Upper lobe of right lung (tissue), 1 donor: ENCODE measurements at regions not wholly inside any gene's neighbourhood (a gene's known extent, or its start where the extent isn't known, plus 50 kb on each side); places are given as distances from the start of the nearest gene placed in this dataset.

Experiments
- ATAC-seq: fragments of 200-7000 bp; cut with Tn5 transposase; one replicate; pipeline ENCODE4 v1.9.1; 2020; ENCODE audit warnings: mild to moderate bottlenecking, moderate library complexity
- DNase-seq: peaks from one replicate; pipeline ENCODE4 v3.0.0-alpha.2; 2020
- H3K27ac ChIP-seq: fragments of 200-600 bp; one replicate; pipeline ENCODE4 v1.8.0; 2022
- H3K27me3 ChIP-seq: fragments of 200-600 bp; one replicate; pipeline ENCODE4 v1.8.0; 2022; ENCODE audit warnings: mild to moderate bottlenecking
- H3K36me3 ChIP-seq: fragments of 200-600 bp; one replicate; pipeline ENCODE4 v1.8.0; 2022
- H3K4me1 ChIP-seq: fragments of 200-600 bp; one replicate; pipeline ENCODE4 v1.8.0; 2022
- H3K4me3 ChIP-seq: fragments of 200-600 bp; one replicate; pipeline ENCODE4 v1.8.0; 2022; ENCODE audit warnings: mild to moderate bottlenecking
- H3K9me3 ChIP-seq: fragments of 200-600 bp; one replicate; pipeline ENCODE4 v1.8.0; 2022
- intact Hi-C: fragments of 100-400 bp; cut with DNase I; formaldehyde crosslinking; loops from one replicate; pipeline ENCODE4 v1.11.0; 2022
- TF ChIP-seq, protein P1 (sequence below): fragments of 200-600 bp; IDR thresholded peaks from one replicate; pipeline ENCODE4 v1.8.0; 2022; ENCODE audit warnings: antibody characterized with exemption
- donor health status: DM: no; HTN: yes; CAD: no; lungs with severe emphysema.

DNA sequence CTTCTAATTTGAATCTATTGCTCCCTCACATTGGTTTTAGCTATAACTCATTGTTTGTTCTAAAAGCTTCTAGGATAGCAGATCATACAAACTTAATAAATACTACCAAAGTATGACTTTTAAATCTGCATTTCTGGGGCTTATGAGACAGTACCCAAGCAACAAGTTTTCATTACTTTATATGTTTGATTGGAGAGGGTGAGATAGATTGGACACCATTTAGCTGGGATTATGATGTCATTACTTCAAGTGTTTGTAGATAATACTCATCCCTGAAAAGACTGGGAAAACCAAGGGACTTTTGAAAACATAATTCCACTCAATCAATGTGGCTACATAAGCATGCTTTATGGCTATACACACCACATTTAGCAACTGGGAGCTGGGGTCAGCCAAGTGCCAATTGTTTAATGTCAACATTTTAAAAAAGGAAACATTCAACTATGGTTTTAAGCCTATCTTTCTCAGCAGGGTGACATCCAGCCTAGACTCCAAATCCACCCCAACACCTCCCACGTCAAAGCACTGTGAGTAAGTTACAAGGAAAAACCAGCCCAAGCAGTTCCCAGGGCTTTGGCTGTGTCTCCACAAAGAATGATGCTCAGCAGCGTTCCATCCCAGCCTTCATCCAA lies 119.9 kb downstream of the ETAA1 start:
- Histone ChIP-seq H3K27me3 (no peaks in the 10 kb centered on the region), H3K36me3 (no peaks in the 10 kb centered on the region), H3K9me3 (no peaks in the 10 kb centered on the region), H3K4me3 (no peak overlapping the region), H3K27ac (no peak overlapping the region), H3K4me1 (no peaks in the 10 kb centered on the region)
- no peak for ATAC-seq
- TF ChIP-seq, protein P1, sequence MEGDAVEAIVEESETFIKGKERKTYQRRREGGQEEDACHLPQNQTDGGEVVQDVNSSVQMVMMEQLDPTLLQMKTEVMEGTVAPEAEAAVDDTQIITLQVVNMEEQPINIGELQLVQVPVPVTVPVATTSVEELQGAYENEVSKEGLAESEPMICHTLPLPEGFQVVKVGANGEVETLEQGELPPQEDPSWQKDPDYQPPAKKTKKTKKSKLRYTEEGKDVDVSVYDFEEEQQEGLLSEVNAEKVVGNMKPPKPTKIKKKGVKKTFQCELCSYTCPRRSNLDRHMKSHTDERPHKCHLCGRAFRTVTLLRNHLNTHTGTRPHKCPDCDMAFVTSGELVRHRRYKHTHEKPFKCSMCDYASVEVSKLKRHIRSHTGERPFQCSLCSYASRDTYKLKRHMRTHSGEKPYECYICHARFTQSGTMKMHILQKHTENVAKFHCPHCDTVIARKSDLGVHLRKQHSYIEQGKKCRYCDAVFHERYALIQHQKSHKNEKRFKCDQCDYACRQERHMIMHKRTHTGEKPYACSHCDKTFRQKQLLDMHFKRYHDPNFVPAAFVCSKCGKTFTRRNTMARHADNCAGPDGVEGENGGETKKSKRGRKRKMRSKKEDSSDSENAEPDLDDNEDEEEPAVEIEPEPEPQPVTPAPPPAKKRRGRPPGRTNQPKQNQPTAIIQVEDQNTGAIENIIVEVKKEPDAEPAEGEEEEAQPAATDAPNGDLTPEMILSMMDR: no peak
- no peak for DNase-seq
- intact Hi-C loops: no loop called here

DNA sequence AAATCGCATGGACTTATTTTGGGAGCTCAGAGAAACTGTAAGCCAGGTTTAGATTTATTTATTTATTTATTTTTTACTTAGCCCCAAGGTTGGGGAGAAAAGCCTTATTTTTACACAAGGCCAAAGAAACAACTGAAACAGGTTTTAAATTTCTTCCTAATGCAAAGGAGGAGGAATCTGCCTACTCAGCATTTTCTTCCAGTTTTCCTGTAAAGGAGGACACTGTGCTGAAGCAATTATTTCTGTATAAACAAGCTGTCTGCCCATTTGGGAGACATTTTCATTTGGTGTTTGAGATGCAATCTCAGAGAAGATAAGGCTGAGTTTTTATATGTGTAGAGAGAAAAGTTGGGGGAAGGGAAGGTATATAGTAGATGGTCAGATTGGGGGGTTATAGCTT lies 125.0 kb downstream of the ETAA1 start:
- intact Hi-C loops: no loop called here
- H3K27me3 ChIP-seq: no peaks in the 10 kb centered on the region
- TF ChIP-seq, protein P1: no peak
- no peak overlapping the region for H3K27ac ChIP-seq
- DNase-seq: no peak
- no peak for ATAC-seq
- no peak overlapping the region for H3K4me3 ChIP-seq
- H3K4me1 ChIP-seq: peaks cover 4% of the 10 kb centered on the region
- no peaks in the 10 kb centered on the region for H3K36me3 ChIP-seq
- H3K9me3 ChIP-seq: no peaks in the 10 kb centered on the region

DNA sequence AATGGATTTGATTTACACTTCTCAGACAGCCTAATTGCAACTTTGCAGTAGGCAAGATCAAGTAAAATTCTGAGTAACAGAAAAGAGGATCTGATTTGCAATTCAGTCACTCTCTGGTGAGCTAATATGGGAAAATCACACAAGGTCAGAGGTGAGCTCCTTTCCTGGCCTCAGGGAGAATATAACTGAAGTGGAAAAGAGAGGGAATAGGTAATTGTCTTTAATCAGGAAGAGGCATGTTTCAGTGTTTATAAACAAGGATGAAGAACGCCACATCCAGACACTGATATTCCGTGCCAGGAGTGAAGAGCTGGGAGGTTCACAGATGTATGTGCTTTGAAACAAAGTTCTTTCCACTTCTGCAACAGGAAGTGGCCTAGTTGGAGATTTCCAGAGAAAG lies 127.1 kb downstream of the ETAA1 start:
- TF ChIP-seq, protein P1: no peak
- intact Hi-C loops: no loop called here
- Histone ChIP-seq H3K4me3 (no peak overlapping the region), H3K27ac (no peak overlapping the region), H3K27me3 (no peaks in the 10 kb centered on the region), H3K4me1 (peaks cover 4% of the 10 kb centered on the region), H3K36me3 (no peaks in the 10 kb centered on the region), H3K9me3 (no peaks in the 10 kb centered on the region)
- DNase-seq: no peak
- ATAC-seq: no peak

DNA sequence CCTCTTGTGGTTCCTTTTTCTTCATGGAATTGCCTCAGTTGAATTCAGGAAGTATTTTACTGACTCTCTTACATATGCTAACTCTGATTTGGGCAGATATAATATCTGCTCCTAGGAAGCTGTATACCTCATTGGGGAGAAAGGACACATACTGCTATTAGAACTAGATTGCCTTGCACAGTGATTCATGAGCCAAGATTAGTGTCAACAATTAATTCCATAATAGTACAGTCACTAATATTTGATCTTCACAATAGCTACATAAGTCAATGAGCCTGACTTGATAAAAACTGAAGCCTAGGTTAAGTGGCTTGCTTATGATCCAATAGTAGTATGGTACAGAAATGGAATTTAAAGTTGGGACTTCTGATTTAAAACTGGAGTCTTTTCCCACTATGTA lies 127.6 kb downstream of the ETAA1 start:
- DNase-seq (no peak), ATAC-seq (no peak)
- Histone ChIP-seq H3K4me3 (no peak overlapping the region), H3K36me3 (no peaks in the 10 kb centered on the region), H3K9me3 (no peaks in the 10 kb centered on the region), H3K27me3 (no peaks in the 10 kb centered on the region), H3K27ac (no peak overlapping the region), H3K4me1 (peaks cover 4% of the 10 kb centered on the region)
- TF ChIP-seq, protein P1: no peak
- intact Hi-C loops: no loop called here

DNA sequence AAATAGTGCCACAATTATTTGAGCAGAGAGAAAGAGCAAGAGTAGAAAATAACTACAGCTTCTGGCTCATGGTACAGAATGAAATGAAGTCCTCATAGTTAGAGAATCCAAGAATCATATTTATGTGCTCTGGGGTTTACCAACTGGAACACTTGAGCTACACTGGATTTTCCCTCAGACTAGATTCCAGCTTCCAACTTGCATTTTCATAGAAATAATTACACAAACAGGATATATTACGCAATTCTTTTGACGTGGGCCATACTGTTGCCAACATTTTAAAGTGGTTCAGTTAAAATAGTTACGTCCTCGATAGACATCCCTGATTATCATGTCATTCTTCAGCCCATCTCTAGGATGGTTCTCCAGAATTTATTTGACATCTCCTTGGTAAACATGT lies 129.2 kb downstream of the ETAA1 start:
- TF ChIP-seq, protein P1: no peak
- intact Hi-C loops: no loop called here
- H3K4me1 ChIP-seq: peaks cover 4% of the 10 kb centered on the region
- H3K27me3 ChIP-seq: no peaks in the 10 kb centered on the region
- H3K36me3 ChIP-seq: no peaks in the 10 kb centered on the region
- H3K27ac ChIP-seq: no peak overlapping the region
- ATAC-seq (no peak), DNase-seq (no peak)
- no peak overlapping the region for H3K4me3 ChIP-seq
- H3K9me3 ChIP-seq: no peaks in the 10 kb centered on the region

DNA sequence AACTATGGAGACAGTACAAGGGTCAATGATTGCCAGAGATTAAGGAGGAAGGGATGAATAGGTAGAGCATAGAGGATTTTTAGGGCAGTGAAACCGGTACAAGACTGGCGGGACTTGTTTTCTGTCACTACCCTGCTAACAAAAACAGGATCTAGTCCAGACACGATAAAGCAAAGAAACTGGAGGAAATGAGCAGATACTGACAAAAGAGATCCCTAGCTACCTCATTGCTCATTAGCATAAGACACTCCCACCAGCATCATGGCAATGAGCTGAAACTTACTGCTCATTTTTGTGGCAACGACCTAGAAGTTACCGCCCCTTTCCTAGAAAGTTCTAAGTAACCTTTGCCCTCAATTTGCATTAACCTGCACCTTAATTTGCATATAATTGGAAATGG lies 131.2 kb downstream of the ETAA1 start:
- no peaks in the 10 kb centered on the region for H3K9me3 ChIP-seq
- intact Hi-C loops: no loop called here
- H3K27me3 ChIP-seq: no peaks in the 10 kb centered on the region
- DNase-seq (no peak), ATAC-seq (no peak)
- H3K27ac ChIP-seq: no peak overlapping the region
- peaks cover 4% of the 10 kb centered on the region for H3K4me1 ChIP-seq
- H3K36me3 ChIP-seq: no peaks in the 10 kb centered on the region
- TF ChIP-seq, protein P1: no peak
- no peak overlapping the region for H3K4me3 ChIP-seq
